ENCODE measurements at regions not wholly inside any gene's neighbourhood (a gene's known extent, or its start where the extent isn't known, plus 50 kb on each side); places are given as distances from the start of the nearest gene placed in this dataset.
"Not testable (repeated sequence)": the region's sequence is repeated elsewhere in the genome, so short reads cannot be mapped to it uniquely, and the experiment has no call there.

GRCh38 chr18:71047882-71048281 lies 759.0 kb downstream of the SOCS6 start:
- Mint-ChIP-seq H3K9me3 (no peaks in the 10 kb centered on the region), H3K27ac (no peak overlapping the region)

DNA sequence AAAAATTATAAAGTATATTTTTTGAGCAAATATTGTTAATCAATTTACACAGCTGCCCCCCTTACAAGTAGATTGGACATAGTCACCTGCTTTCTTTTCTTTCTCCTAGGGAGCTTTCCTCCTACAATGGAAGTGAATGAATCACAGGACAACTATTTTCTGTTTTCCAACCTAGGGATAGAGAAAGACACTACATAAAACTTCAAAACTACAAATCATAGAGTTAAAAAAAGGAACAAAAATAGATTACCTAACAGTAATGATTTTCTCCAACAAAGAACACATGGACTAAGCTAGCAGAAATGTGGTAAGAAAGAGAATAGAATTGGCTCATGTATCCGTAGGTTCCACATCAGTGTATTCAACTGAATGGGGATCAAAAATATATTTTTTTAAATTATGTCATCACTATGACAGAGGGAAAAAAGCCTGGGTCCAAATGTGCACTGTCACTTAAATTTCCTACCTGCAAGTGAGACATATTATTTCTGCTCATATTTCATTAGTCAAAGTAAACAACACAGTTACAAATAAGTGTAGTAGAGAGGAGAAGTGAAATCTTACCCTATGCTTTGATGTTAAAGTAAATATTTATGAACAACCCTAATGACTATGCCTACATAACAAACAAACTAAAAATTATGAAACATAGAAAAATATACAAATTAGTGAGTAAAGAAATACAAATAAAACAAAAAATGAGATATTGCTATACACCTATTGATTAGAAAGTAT lies 756.7 kb downstream of the SOCS6 start:
- H3K27ac Mint-ChIP-seq, result no peak overlapping the region
- no peaks in the 10 kb centered on the region for H3K9me3 Mint-ChIP-seq
- no peak for TF ChIP-seq CTCF (conservative IDR thresholded peaks at IDR 0.05)
- no peak overlapping the region for H3K4me3 Mint-ChIP-seq
- H3K27me3 Mint-ChIP-seq, result no peaks in the 10 kb centered on the region
- DNase-seq (ENCODE audit: extremely low spot score, unreplicated experiment), result no peak
- no peaks in the 10 kb centered on the region for H3K4me1 Mint-ChIP-seq (ENCODE audit: unreplicated experiment)
- H3K36me3 Mint-ChIP-seq, result no peaks in the 10 kb centered on the region

More at GRCh38 chr18:71047882-71048281, 759.0 kb downstream of the SOCS6 start:
- no peak for DNase-seq (ENCODE audit: extremely low spot score, unreplicated experiment)
- TF ChIP-seq CTCF (conservative IDR thresholded peaks at IDR 0.05), result no peak
- Mint-ChIP-seq H3K4me3 (no peak overlapping the region), H3K36me3 (no peaks in the 10 kb centered on the region), H3K27me3 (no peaks in the 10 kb centered on the region), H3K4me1 (ENCODE audit: unreplicated experiment) (no peaks in the 10 kb centered on the region)

DNA sequence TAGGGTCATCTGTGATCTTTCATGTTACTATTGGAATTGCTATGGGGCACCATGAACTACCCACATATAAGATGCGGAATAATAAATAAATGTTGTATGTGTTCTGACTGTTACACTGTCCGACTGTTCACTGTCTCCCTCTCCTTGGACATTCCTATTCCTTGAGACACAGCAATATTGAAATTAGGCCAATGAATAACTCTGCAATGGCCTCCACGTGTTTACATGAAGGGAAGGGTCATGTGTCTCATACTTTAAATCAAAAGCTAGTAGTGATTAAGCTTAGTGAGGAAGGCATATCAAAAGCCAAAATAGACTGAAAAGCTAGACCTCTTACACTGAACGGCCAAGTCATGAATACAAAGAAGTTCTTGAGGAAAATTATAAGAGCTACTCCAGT lies 751.3 kb downstream of the SOCS6 start:
- no peak overlapping the region for H3K4me3 Mint-ChIP-seq
- no peaks in the 10 kb centered on the region for H3K27me3 Mint-ChIP-seq
- no peaks in the 10 kb centered on the region for H3K4me1 Mint-ChIP-seq (ENCODE audit: unreplicated experiment)
- H3K9me3 Mint-ChIP-seq, result no peaks in the 10 kb centered on the region
- no peak for TF ChIP-seq CTCF (conservative IDR thresholded peaks at IDR 0.05)
- H3K36me3 Mint-ChIP-seq, result no peaks in the 10 kb centered on the region
- no peak for DNase-seq (ENCODE audit: extremely low spot score, unreplicated experiment)
- no peak overlapping the region for H3K27ac Mint-ChIP-seq

GRCh38 chr18:71038196-71038595 lies 749.4 kb downstream of the SOCS6 start:
- Mint-ChIP-seq H3K27me3 (no peaks in the 10 kb centered on the region), H3K27ac (no peak overlapping the region), H3K9me3 (no peaks in the 10 kb centered on the region), H3K4me1 (ENCODE audit: unreplicated experiment) (no peaks in the 10 kb centered on the region), H3K36me3 (no peaks in the 10 kb centered on the region), H3K4me3 (no peak overlapping the region)
- no peak for DNase-seq (ENCODE audit: extremely low spot score, unreplicated experiment)
- no peak for TF ChIP-seq CTCF (conservative IDR thresholded peaks at IDR 0.05)

DNA sequence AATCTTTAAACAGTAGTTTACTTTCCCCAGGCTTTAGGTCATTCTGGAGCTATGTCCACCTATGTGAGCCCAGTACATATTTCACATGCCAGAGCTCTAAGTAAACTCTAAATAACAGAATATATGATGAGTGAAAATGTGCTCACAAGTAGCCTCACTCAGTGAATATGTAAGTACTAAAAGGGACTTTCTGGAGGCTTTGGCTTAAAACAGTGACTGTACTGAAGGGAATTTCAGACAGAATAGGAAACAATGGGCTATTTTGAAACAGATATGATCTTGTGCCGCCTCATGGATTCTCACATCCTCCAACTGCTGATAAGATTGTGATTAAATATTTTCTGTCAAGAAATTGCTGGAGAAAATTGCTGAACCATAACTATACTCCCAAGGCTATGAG lies 747.9 kb downstream of the SOCS6 start:
- no peak for DNase-seq (ENCODE audit: extremely low spot score, unreplicated experiment)
- Mint-ChIP-seq H3K36me3 (no peaks in the 10 kb centered on the region), H3K4me3 (no peak overlapping the region), H3K9me3 (no peaks in the 10 kb centered on the region), H3K4me1 (ENCODE audit: unreplicated experiment) (no peaks in the 10 kb centered on the region), H3K27me3 (no peaks in the 10 kb centered on the region), H3K27ac (no peak overlapping the region)
- TF ChIP-seq CTCF (conservative IDR thresholded peaks at IDR 0.05), result no peak

GRCh38 chr18:71031296-71032191 lies 742.7 kb downstream of the SOCS6 start:
- H3K27me3 Mint-ChIP-seq; H3K36me3 Mint-ChIP-seq; H3K27ac Mint-ChIP-seq; H3K9me3 Mint-ChIP-seq; DNase-seq (ENCODE audit: extremely low spot score, unreplicated experiment); H3K4me1 Mint-ChIP-seq (ENCODE audit: unreplicated experiment); H3K4me3 Mint-ChIP-seq: not testable (repeated sequence)

GRCh38 chr18:71030085-71030484 lies 741.2 kb downstream of the SOCS6 start:
- DNase-seq (ENCODE audit: extremely low spot score, unreplicated experiment); H3K4me1 Mint-ChIP-seq (ENCODE audit: unreplicated experiment); H3K9me3 Mint-ChIP-seq; H3K27me3 Mint-ChIP-seq; H3K36me3 Mint-ChIP-seq; H3K27ac Mint-ChIP-seq; H3K4me3 Mint-ChIP-seq: not testable (repeated sequence)

Data from type B pancreatic cell (in vitro differentiated cells).